HG02884 (cell line): ENCODE measurements at regions not wholly inside any gene's neighbourhood (a gene's known extent, or its start where the extent isn't known, plus 50 kb on each side); places are given as distances from the start of the nearest gene placed in this dataset.

Source experiments
- ATAC-seq: cut with Tn5 transposase; IDR thresholded peaks from one replicate; pipeline ENCODE4 v1.9.1; 2021; ENCODE audit warnings: mild to moderate bottlenecking, moderate library complexity; ENCODE audit not compliant: unreplicated experiment

DNA sequence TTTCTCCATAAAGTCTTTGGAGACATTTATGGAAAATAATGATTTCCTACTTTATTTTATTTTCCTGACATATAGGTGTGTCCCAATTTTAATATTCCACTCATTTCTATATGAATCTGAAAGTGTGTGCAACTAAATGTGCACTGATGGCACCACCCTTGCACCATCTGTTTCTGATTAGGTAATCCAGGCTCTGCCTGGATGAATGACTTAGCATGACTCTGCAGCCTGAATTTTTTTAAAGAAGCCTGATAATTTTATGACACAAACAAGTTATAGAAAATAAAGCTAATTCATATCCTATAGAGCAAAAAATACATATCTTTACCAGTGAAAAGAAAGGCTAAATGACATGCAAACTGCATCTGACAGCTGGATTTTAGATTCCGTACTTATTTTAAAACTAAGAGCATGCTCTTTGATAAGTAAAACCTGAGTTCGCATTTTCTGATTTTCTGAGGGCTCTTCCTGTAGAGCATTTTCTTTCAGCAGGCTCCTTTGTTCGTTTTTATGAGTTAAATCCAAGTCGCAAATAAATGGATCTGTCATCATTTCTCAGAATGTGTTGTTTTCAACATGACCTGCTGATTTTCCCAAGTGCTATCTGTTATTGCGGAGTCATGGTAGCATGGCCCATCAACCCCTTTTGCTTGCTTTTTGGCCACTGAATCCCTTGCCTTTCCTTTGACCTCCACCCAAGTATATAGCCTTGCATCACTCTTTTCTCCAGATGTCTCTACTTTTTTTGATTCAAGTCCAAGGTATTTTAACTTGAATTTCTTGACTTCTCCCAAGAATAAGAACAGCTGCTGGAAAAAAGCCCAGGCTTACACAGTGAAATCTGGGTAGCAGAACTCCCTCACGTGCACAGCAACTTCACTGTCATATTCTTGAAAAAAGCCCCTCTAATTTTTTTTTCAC lies 52.8 kb upstream of the LYPLAL1 start:
- no peak for ATAC-seq

DNA sequence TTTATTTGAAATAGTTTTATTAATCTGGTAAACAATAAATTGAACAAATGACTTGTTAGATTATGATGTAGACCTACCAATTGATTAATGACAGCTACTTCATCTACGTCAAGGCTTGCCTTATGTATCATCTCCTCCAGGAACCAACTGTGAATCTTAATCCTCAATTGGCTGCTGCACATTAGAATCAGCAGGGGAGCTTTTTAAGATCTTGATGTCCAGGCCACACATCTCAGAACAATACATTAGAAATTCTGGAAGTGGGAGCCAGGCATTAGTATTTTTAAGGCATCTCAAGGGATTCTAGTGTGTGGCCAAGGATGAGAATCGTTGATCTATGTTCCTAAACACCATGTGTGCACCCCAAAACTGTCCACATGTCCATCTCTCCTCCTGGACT lies 52.0 kb upstream of the LYPLAL1 start:
- no peak for ATAC-seq

GRCh38 chr1:219123036-219123435 lies 50.6 kb upstream of the LYPLAL1 start:
- ATAC-seq: no peak
